ENCODE measurements at regions not wholly inside any gene's neighbourhood (a gene's known extent, or its start where the extent isn't known, plus 50 kb on each side); places are given as distances from the start of the nearest gene placed in this dataset.

GRCh38 chr3:1774597-1774996 is 324.1 kb upstream of the CNTN4 start:
- Histone ChIP-seq H3K27me3 (ENCODE audit: insufficient read depth, low read depth, low read length) (no peaks in the 10 kb centered on the region), H3K4me3 (ENCODE audit: low read length) (no peak overlapping the region), H3K9me2 (ENCODE audit: insufficient read depth, low read length) (no peaks in the 10 kb centered on the region), H3K79me2 (replicated peaks; ENCODE audit: insufficient read depth, low read length) (no peaks in the 10 kb centered on the region), H3K27ac (ENCODE audit: low read length) (no peak overlapping the region), H2AFZ (ENCODE audit: low read depth, low read length) (no peak overlapping the region), H3K4me2 (ENCODE audit: low read length) (no peak overlapping the region), H3K9ac (ENCODE audit: low read length) (no peak overlapping the region), H3K9me3 (ENCODE audit: low read length) (no peaks in the 10 kb centered on the region), H4K20me1 (ENCODE audit: insufficient read depth) (no peaks in the 10 kb centered on the region), H3K36me3 (ENCODE audit: insufficient read depth, low read length) (no peaks in the 10 kb centered on the region), H3F3A (ENCODE audit: insufficient read depth, low read length, poor library complexity, severe bottlenecking) (no peaks in the 10 kb centered on the region)
- no peak for TF ChIP-seq POLR2AphosphoS5 (IDR thresholded peaks at IDR 0.05)
- no peak for TF ChIP-seq RAD21 (conservative IDR thresholded peaks at IDR 0.05)
- TF ChIP-seq TAF1 (IDR thresholded peaks at IDR 0.05; ENCODE audit: low read depth), result no peak
- no peak for TF ChIP-seq SMC3 (conservative IDR thresholded peaks at IDR 0.05; ENCODE audit: poor library complexity)
- no peak for TF ChIP-seq EZH2 (IDR thresholded peaks at IDR 0.05; ENCODE audit: borderline replicate concordance, insufficient read depth, low read length, poor library complexity, severe bottlenecking)
- no peak for TF ChIP-seq REST (IDR thresholded peaks at IDR 0.05; ENCODE audit: borderline replicate concordance)
- TF ChIP-seq MXI1 (conservative IDR thresholded peaks at IDR 0.05; ENCODE audit: poor library complexity, severe bottlenecking), result no peak
- TF ChIP-seq, protein P1, sequence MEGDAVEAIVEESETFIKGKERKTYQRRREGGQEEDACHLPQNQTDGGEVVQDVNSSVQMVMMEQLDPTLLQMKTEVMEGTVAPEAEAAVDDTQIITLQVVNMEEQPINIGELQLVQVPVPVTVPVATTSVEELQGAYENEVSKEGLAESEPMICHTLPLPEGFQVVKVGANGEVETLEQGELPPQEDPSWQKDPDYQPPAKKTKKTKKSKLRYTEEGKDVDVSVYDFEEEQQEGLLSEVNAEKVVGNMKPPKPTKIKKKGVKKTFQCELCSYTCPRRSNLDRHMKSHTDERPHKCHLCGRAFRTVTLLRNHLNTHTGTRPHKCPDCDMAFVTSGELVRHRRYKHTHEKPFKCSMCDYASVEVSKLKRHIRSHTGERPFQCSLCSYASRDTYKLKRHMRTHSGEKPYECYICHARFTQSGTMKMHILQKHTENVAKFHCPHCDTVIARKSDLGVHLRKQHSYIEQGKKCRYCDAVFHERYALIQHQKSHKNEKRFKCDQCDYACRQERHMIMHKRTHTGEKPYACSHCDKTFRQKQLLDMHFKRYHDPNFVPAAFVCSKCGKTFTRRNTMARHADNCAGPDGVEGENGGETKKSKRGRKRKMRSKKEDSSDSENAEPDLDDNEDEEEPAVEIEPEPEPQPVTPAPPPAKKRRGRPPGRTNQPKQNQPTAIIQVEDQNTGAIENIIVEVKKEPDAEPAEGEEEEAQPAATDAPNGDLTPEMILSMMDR (IDR thresholded peaks at IDR 0.05; ENCODE audit: poor library complexity, severe bottlenecking), result no peak
- no peak for TF ChIP-seq EP300 (conservative IDR thresholded peaks at IDR 0.05; ENCODE audit: poor library complexity, severe bottlenecking)

DNA sequence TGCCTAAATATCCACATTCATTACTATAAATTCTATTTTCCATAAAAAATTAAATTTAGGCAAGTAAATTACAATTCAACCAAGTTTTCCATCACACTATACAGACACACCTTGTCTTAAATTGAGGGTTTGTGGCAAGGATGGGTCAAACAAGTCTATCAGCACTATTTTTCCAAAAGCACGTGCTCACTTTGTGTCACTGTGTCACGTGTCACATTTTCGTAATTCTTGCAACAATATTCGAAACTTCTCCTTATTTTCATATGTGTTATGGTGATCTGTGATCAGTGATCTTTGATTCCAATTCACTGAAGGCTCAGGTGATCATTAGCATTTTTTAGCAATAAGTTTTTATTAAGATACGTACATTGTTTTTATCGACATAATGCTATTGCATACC is 323.3 kb upstream of the CNTN4 start:
- no peak overlapping the region for H3K4me3 ChIP-seq (ENCODE audit: low read length)
- TF ChIP-seq POLR2AphosphoS5 (IDR thresholded peaks at IDR 0.05), result no peak
- TF ChIP-seq MXI1 (conservative IDR thresholded peaks at IDR 0.05; ENCODE audit: poor library complexity, severe bottlenecking), result no peak
- no peak for TF ChIP-seq REST (IDR thresholded peaks at IDR 0.05; ENCODE audit: borderline replicate concordance)
- TF ChIP-seq EZH2 (IDR thresholded peaks at IDR 0.05; ENCODE audit: borderline replicate concordance, insufficient read depth, low read length, poor library complexity, severe bottlenecking), result no peak
- TF ChIP-seq TAF1 (IDR thresholded peaks at IDR 0.05; ENCODE audit: low read depth), result no peak
- TF ChIP-seq RAD21 (conservative IDR thresholded peaks at IDR 0.05), result no peak
- TF ChIP-seq EP300 (conservative IDR thresholded peaks at IDR 0.05; ENCODE audit: poor library complexity, severe bottlenecking), result no peak
- no peak for TF ChIP-seq SMC3 (conservative IDR thresholded peaks at IDR 0.05; ENCODE audit: poor library complexity)
- no peaks in the 10 kb centered on the region for H3K79me2 ChIP-seq (replicated peaks; ENCODE audit: insufficient read depth, low read length)
- no peaks in the 10 kb centered on the region for H3F3A ChIP-seq (ENCODE audit: insufficient read depth, low read length, poor library complexity, severe bottlenecking)
- no peak overlapping the region for H2AFZ ChIP-seq (ENCODE audit: low read depth, low read length)
- H3K27me3 ChIP-seq (ENCODE audit: insufficient read depth, low read depth, low read length), result no peaks in the 10 kb centered on the region
- no peaks in the 10 kb centered on the region for H3K9me3 ChIP-seq (ENCODE audit: low read length)
- H4K20me1 ChIP-seq (ENCODE audit: insufficient read depth), result no peaks in the 10 kb centered on the region
- H3K9me2 ChIP-seq (ENCODE audit: insufficient read depth, low read length), result no peaks in the 10 kb centered on the region
- no peak overlapping the region for H3K4me2 ChIP-seq (ENCODE audit: low read length)
- no peak overlapping the region for H3K9ac ChIP-seq (ENCODE audit: low read length)
- no peaks in the 10 kb centered on the region for H3K36me3 ChIP-seq (ENCODE audit: insufficient read depth, low read length)
- H3K27ac ChIP-seq (ENCODE audit: low read length), result no peak overlapping the region
